ENCODE measurements at regions not wholly inside any gene's neighbourhood (a gene's known extent, or its start where the extent isn't known, plus 50 kb on each side); places are given as distances from the start of the nearest gene placed in this dataset.

GRCh38 chr2:71792926-71793761 is 339.8 kb downstream of the DYSF start:
- no peak for FAIRE-seq
- no TSS peak for BruUV-seq (replicated peaks)

DNA sequence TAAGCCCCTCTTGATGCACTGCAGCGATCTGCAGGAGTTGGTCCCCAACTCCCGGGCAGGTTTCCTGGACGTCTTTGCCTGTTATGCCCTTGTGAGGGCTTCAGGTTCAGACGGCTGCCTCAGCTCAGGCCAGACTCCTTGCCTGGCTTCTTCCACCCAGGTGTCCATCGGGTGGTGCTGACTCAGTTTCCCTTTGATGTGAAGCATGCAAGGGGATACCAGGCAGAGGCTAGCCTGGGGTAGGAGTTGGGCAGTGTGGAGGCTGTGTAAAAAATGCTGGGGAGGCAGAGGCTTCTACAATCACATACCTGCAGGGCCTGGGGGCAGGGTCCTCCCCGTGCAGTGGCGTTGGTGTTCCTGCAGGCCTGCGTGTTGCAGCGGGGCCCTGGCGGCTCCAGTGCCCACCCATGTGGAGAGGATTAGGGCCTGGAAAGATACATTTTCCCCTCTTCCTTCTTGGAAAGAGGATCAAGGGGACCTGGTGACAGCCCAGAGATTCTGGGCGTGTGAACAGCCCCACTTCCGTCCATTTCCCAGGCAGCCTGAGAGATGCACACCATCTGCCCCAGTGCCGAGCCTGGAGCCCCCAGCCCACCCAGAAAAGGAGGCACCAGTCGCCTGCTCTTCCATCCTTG is 338.3 kb downstream of the DYSF start:
- 1% methylated on average over 14 of the region's 14 CpGs for WGBS (ENCODE audit: insufficient coverage, low coverage, missing lambda C conversion rate)
- no peak for ATAC-seq
- TF ChIP-seq THAP7 (CRISPR knock-in tag; IDR thresholded peaks at IDR 0.05) (no peak), ZNF41 (CRISPR knock-in tag; conservative IDR thresholded peaks at IDR 0.05) (no peak), CSDE1 (IDR thresholded peaks at IDR 0.05) (no peak), RFX5 (IDR thresholded peaks at IDR 0.05; ENCODE audit: low read depth, low read length) (no peak), ZKSCAN3 (CRISPR knock-in tag; IDR thresholded peaks at IDR 0.05) (no peak), RBM34 (IDR thresholded peaks at IDR 0.05; ENCODE audit: borderline replicate concordance, insufficient read depth, low read length) (no peak), GATA2 (CRISPR knock-in tag; IDR thresholded peaks at IDR 0.05) (no peak), ZNF589 (CRISPR knock-in tag; IDR thresholded peaks at IDR 0.05; ENCODE audit: low read depth) (no peak), HNRNPL (IDR thresholded peaks at IDR 0.05; ENCODE audit: low read depth, low read length) (no peak), ZNF263 (CRISPR knock-in tag; IDR thresholded peaks at IDR 0.05; ENCODE audit: borderline replicate concordance) (no peak)

More at GRCh38 chr2:71792926-71793761, 339.8 kb downstream of the DYSF start:
- ChIA-PET POLR2A (no interaction called here), CTCF (ENCODE audit: low intra/inter-chr PET ratio) (no interaction called here)
- Histone ChIP-seq H3K4me1 (replicated peaks in 1 of 2; ENCODE audit: control insufficient read depth in 2 of 2, insufficient read depth in 2 of 2, low read length in 2 of 2) (no peaks in the 10 kb centered on the region), H3K79me2 (ENCODE audit: control insufficient read depth, insufficient read depth, low read length) (no peaks in the 10 kb centered on the region), H3K27ac (ENCODE audit: extremely low read depth, low read depth, low read length) (no peak overlapping the region), H4K20me1 (replicated peaks; ENCODE audit: control insufficient read depth, insufficient read depth, low read length) (0 out of 2 replicates have a peak, but pooled peaks cover 2% of the 10 kb centered on the region), H3K36me3 (ENCODE audit: control insufficient read depth, insufficient read depth, low read length) (no peaks in the 10 kb centered on the region), H3K9ac (ENCODE audit: insufficient read depth in 1 of 2, low read depth in 2 of 2, low read length in 2 of 2) (no peak overlapping the region), H3K9me3 (replicated peaks; ENCODE audit: control insufficient read depth, insufficient read depth, low read depth, low read length) (no peaks in the 10 kb centered on the region), H2AFZ (ENCODE audit: low read depth, low read length) (no peak overlapping the region), H3K4me2 (ENCODE audit: insufficient read depth, low read length) (no peak overlapping the region), H3K27me3 (ENCODE audit: control insufficient read depth in 2 of 2, insufficient read depth in 2 of 2, low read length in 2 of 2) (peaks cover 0 to 35% of the 10 kb centered on the region in 2 experiments; a peak in 2 of 5 replicates), H3K9me1 (ENCODE audit: control insufficient read depth, insufficient read depth, low read length) (peaks cover 3% of the 10 kb centered on the region), H3K4me3 (no peak overlapping the region)
- WGBS (ENCODE audit: insufficient coverage, low coverage, missing lambda C conversion rate): 1% methylated on average over 9 of the region's 10 CpGs
- TF ChIP-seq BDP1 (IDR thresholded peaks at IDR 0.05; ENCODE audit: insufficient read depth, insufficient read length): no peak
- TF ChIP-seq RBM22 (IDR thresholded peaks at IDR 0.05; ENCODE audit: low read depth, low read length, poor library complexity, severe bottlenecking): no peak
- no peak for TF ChIP-seq HNRNPH1 (optimal IDR thresholded peaks at IDR 0.05; ENCODE audit: low read depth, low read length)
- TF ChIP-seq PHF20 (IDR thresholded peaks at IDR 0.05; ENCODE audit: partially characterized antibody): no peak
- no peak for TF ChIP-seq ZNF354B (CRISPR knock-in tag; IDR thresholded peaks at IDR 0.05)
- TF ChIP-seq EWSR1 (IDR thresholded peaks at IDR 0.05; ENCODE audit: borderline replicate concordance, low read depth, partially characterized antibody): no peak
- no peak for TF ChIP-seq ELF4 (CRISPR knock-in tag; IDR thresholded peaks at IDR 0.05)
- no peak for TF ChIP-seq DDX20 (tag; IDR thresholded peaks at IDR 0.05; ENCODE audit: low read depth)
- in situ Hi-C loops (cut with MboI) (no loop called here), intact Hi-C loops (cut with micrococcal nuclease) (no loop called here)
- ATAC-seq (no peak), DNase-seq (ENCODE audit: extremely low read depth in 1 of 4, low spot score in 3 of 4) (no peak)

More for the DNA sequence above, 338.3 kb downstream of the DYSF start:
- DNase-seq (ENCODE audit: extremely low read depth in 1 of 4, low spot score in 3 of 4): no peak
- Histone ChIP-seq H3K9ac (ENCODE audit: insufficient read depth in 1 of 2, low read depth in 2 of 2, low read length in 2 of 2) (no peak overlapping the region; a peak in 1 of 4 replicates), H3K27me3 (ENCODE audit: control insufficient read depth in 2 of 2, insufficient read depth in 2 of 2, low read length in 2 of 2) (peaks cover 0 to 39% of the 10 kb centered on the region in 2 experiments; a peak in 3 of 5 replicates), H3K9me3 (replicated peaks; ENCODE audit: control insufficient read depth, insufficient read depth, low read depth, low read length) (no peaks in the 10 kb centered on the region), H3K79me2 (ENCODE audit: control insufficient read depth, insufficient read depth, low read length) (no peaks in the 10 kb centered on the region), H3K36me3 (ENCODE audit: control insufficient read depth, insufficient read depth, low read length) (no peaks in the 10 kb centered on the region), H3K9me1 (ENCODE audit: control insufficient read depth, insufficient read depth, low read length) (peaks cover 3% of the 10 kb centered on the region), H2AFZ (ENCODE audit: low read depth, low read length) (no peak overlapping the region), H3K27ac (ENCODE audit: extremely low read depth, low read depth, low read length) (no peak overlapping the region), H3K4me1 (replicated peaks in 1 of 2; ENCODE audit: control insufficient read depth in 2 of 2, insufficient read depth in 2 of 2, low read length in 2 of 2) (no peaks in the 10 kb centered on the region), H4K20me1 (replicated peaks; ENCODE audit: control insufficient read depth, insufficient read depth, low read length) (no peaks in the 10 kb centered on the region), H3K4me2 (ENCODE audit: insufficient read depth, low read length) (no peak overlapping the region), H3K4me3 (no peak overlapping the region)
- no peak for FAIRE-seq
- intact Hi-C loops (cut with micrococcal nuclease): no loop called here
- POLR2A ChIA-PET: no interaction called here
- CTCF ChIA-PET (ENCODE audit: low intra/inter-chr PET ratio): no interaction called here
- BruUV-seq (replicated peaks): no TSS peak
- in situ Hi-C loops (cut with MboI): no loop called here

Data from K562 (cell line).